ENCODE measurements at regions not wholly inside any gene's neighbourhood (a gene's known extent, or its start where the extent isn't known, plus 50 kb on each side); places are given as distances from the start of the nearest gene placed in this dataset.

DNA sequence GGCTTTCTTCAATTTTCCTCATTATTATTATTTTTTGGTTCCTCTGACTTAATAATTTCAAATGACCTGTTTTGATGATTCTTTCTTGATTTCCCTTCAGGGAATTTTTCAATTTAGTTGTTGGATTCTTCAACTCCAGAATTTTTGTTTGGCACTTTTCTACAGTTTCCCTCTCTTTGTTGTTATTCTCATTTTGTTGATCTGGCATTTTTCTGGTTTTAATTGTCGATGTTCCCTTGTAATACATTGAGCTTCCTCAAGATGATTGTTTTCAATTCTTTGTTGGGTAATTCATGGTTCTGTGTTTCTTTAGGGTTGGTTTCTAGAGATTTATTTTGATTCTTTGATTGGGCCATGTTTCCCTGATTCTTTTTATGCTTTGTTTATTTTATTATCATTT, 67.8 kb upstream of the DNAJC1 start:
- intact Hi-C loops (cut with micrococcal nuclease) (no loop called here), in situ Hi-C loops (cut with MboI) (no loop called here)
- Histone ChIP-seq H3K27ac (ENCODE audit: extremely low read depth, low read depth, low read length) (no peak overlapping the region), H4K20me1 (replicated peaks; ENCODE audit: control insufficient read depth, insufficient read depth, low read length) (no peaks in the 10 kb centered on the region), H3K4me1 (replicated peaks in 1 of 2; ENCODE audit: control insufficient read depth in 2 of 2, insufficient read depth in 2 of 2, low read length in 2 of 2) (no peaks in the 10 kb centered on the region), H3K9me1 (ENCODE audit: control insufficient read depth, insufficient read depth, low read length) (no peaks in the 10 kb centered on the region), H3K4me2 (ENCODE audit: insufficient read depth, low read length) (no peak overlapping the region), H2AFZ (ENCODE audit: low read depth, low read length) (no peak overlapping the region), H3K36me3 (ENCODE audit: control insufficient read depth, insufficient read depth, low read length) (no peaks in the 10 kb centered on the region), H3K9ac (ENCODE audit: insufficient read depth in 1 of 2, low read depth in 2 of 2, low read length in 2 of 2) (no peak overlapping the region), H3K4me3 (no peak overlapping the region), H3K27me3 (ENCODE audit: control insufficient read depth in 2 of 2, insufficient read depth in 2 of 2, low read length in 2 of 2) (no peaks in the 10 kb centered on the region), H3K9me3 (replicated peaks; ENCODE audit: control insufficient read depth, insufficient read depth, low read depth, low read length) (no peaks in the 10 kb centered on the region), H3K79me2 (ENCODE audit: control insufficient read depth, insufficient read depth, low read length) (no peaks in the 10 kb centered on the region)
- no TSS peak for BruUV-seq (replicated peaks)
- 19% methylated on average over 1 of the region's 1 CpG for WGBS (ENCODE audit: insufficient coverage, low coverage, missing lambda C conversion rate)
- ChIA-PET CTCF (ENCODE audit: low intra/inter-chr PET ratio) (no interaction called here), POLR2A (interaction anchor here (1.3 kb wide), 1 partner anchor 26 kb away, joined by 4 read pairs; no protein-coding TSS in a partner anchor)
- no peak for FAIRE-seq
- DNase-seq (ENCODE audit: extremely low read depth in 1 of 4, low spot score in 3 of 4), result no peak
- TF ChIP-seq C11orf30 (IDR thresholded peaks at IDR 0.05; ENCODE audit: low read depth), result peak; percentile 69
- peak in 1 of 2 experiments; percentile 36; a peak in 1 of 4 replicates for TF ChIP-seq TRIM24 (IDR thresholded peaks at IDR 0.05)
- no peak for TF ChIP-seq EHMT2 (IDR thresholded peaks at IDR 0.05)
- TF ChIP-seq, protein P1, sequence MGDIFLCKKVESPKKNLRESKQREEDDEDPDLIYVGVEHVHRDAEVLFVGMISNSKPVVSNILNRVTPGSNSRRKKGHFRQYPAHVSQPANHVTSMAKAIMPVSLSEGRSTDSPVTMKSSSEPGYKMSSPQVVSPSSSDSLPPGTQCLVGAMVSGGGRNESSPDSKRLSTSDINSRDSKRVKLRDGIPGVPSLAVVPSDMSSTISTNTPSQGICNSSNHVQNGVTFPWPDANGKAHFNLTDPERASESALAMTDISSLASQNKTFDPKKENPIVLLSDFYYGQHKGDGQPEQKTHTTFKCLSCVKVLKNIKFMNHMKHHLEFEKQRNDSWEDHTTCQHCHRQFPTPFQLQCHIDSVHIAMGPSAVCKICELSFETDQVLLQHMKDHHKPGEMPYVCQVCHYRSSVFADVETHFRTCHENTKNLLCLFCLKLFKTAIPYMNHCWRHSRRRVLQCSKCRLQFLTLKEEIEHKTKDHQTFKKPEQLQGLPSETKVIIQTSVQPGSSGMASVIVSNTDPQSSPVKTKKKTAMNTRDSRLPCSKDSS (IDR thresholded peaks at IDR 0.05; ENCODE audit: low read depth, partially characterized antibody), result peak; percentile 57
- TF ChIP-seq SMAD4 (CRISPR knock-in tag; conservative IDR thresholded peaks at IDR 0.05), result no peak
- no peak for TF ChIP-seq ZC3H4 (CRISPR knock-in tag; IDR thresholded peaks at IDR 0.05; ENCODE audit: borderline replicate concordance)
- peak; percentile 88 for TF ChIP-seq ZNF316 (IDR thresholded peaks at IDR 0.05)
- TF ChIP-seq, protein P2, sequence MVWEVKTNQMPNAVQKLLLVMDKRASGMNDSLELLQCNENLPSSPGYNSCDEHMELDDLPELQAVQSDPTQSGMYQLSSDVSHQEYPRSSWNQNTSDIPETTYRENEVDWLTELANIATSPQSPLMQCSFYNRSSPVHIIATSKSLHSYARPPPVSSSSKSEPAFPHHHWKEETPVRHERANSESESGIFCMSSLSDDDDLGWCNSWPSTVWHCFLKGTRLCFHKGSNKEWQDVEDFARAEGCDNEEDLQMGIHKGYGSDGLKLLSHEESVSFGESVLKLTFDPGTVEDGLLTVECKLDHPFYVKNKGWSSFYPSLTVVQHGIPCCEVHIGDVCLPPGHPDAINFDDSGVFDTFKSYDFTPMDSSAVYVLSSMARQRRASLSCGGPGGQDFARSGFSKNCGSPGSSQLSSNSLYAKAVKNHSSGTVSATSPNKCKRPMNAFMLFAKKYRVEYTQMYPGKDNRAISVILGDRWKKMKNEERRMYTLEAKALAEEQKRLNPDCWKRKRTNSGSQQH (CRISPR knock-in tag; IDR thresholded peaks at IDR 0.05), result no peak
- peak; percentile 38; the same call in 1 of the 2 replicates for TF ChIP-seq MAFG (tag; conservative IDR thresholded peaks at IDR 0.05)
- TF ChIP-seq U2AF1 (optimal IDR thresholded peaks at IDR 0.05; ENCODE audit: low read depth, low read length), result no peak
- no peak for TF ChIP-seq ESRRB (CRISPR knock-in tag; IDR thresholded peaks at IDR 0.05; ENCODE audit: borderline replicate concordance)
- ATAC-seq, result no peak
